GM12874 (cell line): ENCODE measurements at regions not wholly inside any gene's neighbourhood (a gene's known extent, or its start where the extent isn't known, plus 50 kb on each side); places are given as distances from the start of the nearest gene placed in this dataset.

Experiments used
- CTCF ChIP-seq: IDR thresholded peaks from 2 replicates; pipeline ENCODE4 v1.5.1; 2011; ENCODE audit warnings: low read depth, mild to moderate bottlenecking, control low read depth, low read length, moderate library complexity; ENCODE audit not compliant: insufficient read depth

GRCh38 chr1:50278961-50279360 is 144.3 kb downstream of the DMRTA2 start:
- TF ChIP-seq CTCF: no peak

GRCh38 chr1:50278410-50278809 is 144.8 kb downstream of the DMRTA2 start:
- no peak for TF ChIP-seq CTCF

GRCh38 chr1:50275566-50275965 is 147.7 kb downstream of the DMRTA2 start:
- TF ChIP-seq CTCF: no peak

GRCh38 chr1:50272912-50273311 is 150.3 kb downstream of the DMRTA2 start:
- no peak for TF ChIP-seq CTCF

- peak; percentile 79 for TF ChIP-seq CTCF
Measured at GRCh38 chr1:50271968-50272578, 151.2 kb downstream of the DMRTA2 start.

GRCh38 chr1:50271337-50271736 is 151.9 kb downstream of the DMRTA2 start:
- no peak for TF ChIP-seq CTCF

GRCh38 chr1:50270926-50271325 is 152.3 kb downstream of the DMRTA2 start:
- TF ChIP-seq CTCF: no peak

- no peak for TF ChIP-seq CTCF
Measured at GRCh38 chr1:50268049-50268448, 155.2 kb downstream of the DMRTA2 start.
